Heart left ventricle (tissue), 16 donors: ENCODE measurements at regions not wholly inside any gene's neighbourhood (a gene's known extent, or its start where the extent isn't known, plus 50 kb on each side); places are given as distances from the start of the nearest gene placed in this dataset.

Source experiments
- ATAC-seq, 4 donors: fragments of 200-7000 bp; cut with Tn5 transposase; one replicate each; pipeline ENCODE4 v1.9.1; 2020 to 2022; ENCODE audit warnings: moderate library complexity in 4 of 4, mild to moderate bottlenecking in 3 of 4, moderate number of reproducible peaks in 1 of 4
- DNase-seq, 5 donors: peaks; one replicate each; pipeline ENCODE4 v3.0.0-alpha.2; 2020
- H3K27ac ChIP-seq, 12 donors: fragments of 200-600 bp; sonication (generic) in 4 of 12; one replicate each; pipeline versions ENCODE4 v1.5.0 to v1.8.0; 2016 to 2022; ENCODE audit warnings: mild to moderate bottlenecking in 2 of 12
- H3K27me3 ChIP-seq, 9 donors: fragments of 200-600 bp; sonication (generic) in 2 of 9; one replicate each; pipeline versions ENCODE4 v1.5.1 to v1.8.0; 2016 to 2022; ENCODE audit warnings: mild to moderate bottlenecking in 3 of 9
- H3K36me3 ChIP-seq, 9 donors: fragments of 200-600 bp; sonication (generic) in 2 of 9; one replicate each; pipeline versions ENCODE4 v1.5.0 to v1.8.0; 2018 to 2022; ENCODE audit warnings: mild to moderate bottlenecking in 2 of 9
- H3K4me1 ChIP-seq, 12 donors: fragments of 200-600 bp; sonication (generic) in 4 of 12; one replicate each; pipeline versions ENCODE4 v1.5.0 to v1.8.0; 2016 to 2022; ENCODE audit warnings: mild to moderate bottlenecking in 3 of 12
- H3K4me3 ChIP-seq, 12 donors: fragments of 200-600 bp; sonication (generic) in 4 of 12; one replicate each; pipeline versions ENCODE4 v1.5.0 to v1.8.0; 2017 to 2022; ENCODE audit warnings: mild to moderate bottlenecking in 9 of 12, moderate library complexity in 4 of 12
- H3K9me3 ChIP-seq, 12 donors: fragments of 200-600 bp; sonication (generic) in 4 of 12; one replicate each; pipeline versions ENCODE4 v1.5.0 to v1.8.0; 2016 to 2022; ENCODE audit warnings: mild to moderate bottlenecking in 1 of 12
- POLR2A ChIP-seq, 2 donors: fragments of 450-650 bp; IDR thresholded peaks; one replicate each; pipeline ENCODE4 v1.6.1; 2017; ENCODE audit warnings: antibody characterized with exemption in 2 of 2, mild to moderate bottlenecking in 2 of 2, moderate library complexity in 2 of 2
- WGBS, 4 donors: extraction: QIAGEN DNeasy Blood & Tissue Kit in 2 of 4; methylation state at CpG; one replicate each; pipeline versions ENCODE4 v1.1.5 to v1.1.7; 2013 to 2018; 5-methylcytosine and 5-hydroxymethylcytosine counted together
- intact Hi-C, 10 donors: fragments of 100-400 bp; cut with DNase I; formaldehyde crosslinking; loops; one replicate each; pipeline versions ENCODE4 v1.11.1 to v1.14.2; 2022
- TF ChIP-seq, protein P1 (sequence below), 12 donors: fragments of 200-600 bp; sonication (generic) in 4 of 12; IDR thresholded peaks; one replicate each; pipeline versions ENCODE4 v1.5.0 to v1.8.0; 2018 to 2022; ENCODE audit warnings: antibody characterized with exemption in 12 of 12, mild to moderate bottlenecking in 5 of 12
- donor health status: ischemic (EF 13 %, LVEDD 7.1; RV severe dilation, severe dysfunction).
- donor health status: healthy with polysubstance abuse.
- donor health status: DM: no; HTN: yes; CAD: no.
- donor health status: DM: no; HTN: no; CAD: no.
- donor health status: ischemic (EF 25% LVEDD 6.9; RV normal size, moderate dysfunction).
- donor health status: ischemic (EF 25% LVEDD 5.7; RV mildly dilated, moderate dysfunction).
- donor health status: healthy.
- donor health status: DM: yes; HTN: yes; CAD: no.
- donor health status: ischemic (EF 35%, LVEDD 5.7; RV mildly dilated, moderate dysfunction).
- donor health status: nonischemic (EF 11% LVEDD 7.7; RV severe dilation, severe dysfunction).
- donor health status: DM: yes; HTN: yes; CAD: no.
- donor health status: PGD.
- donor health status: ischemic (EF 29% LVEDD 5.4; RV normal size, mild dysfunction).
- donor health status: nonischemic (EF 23%, LVEDD 6.1; RV moderate dilation, normal function).

DNA sequence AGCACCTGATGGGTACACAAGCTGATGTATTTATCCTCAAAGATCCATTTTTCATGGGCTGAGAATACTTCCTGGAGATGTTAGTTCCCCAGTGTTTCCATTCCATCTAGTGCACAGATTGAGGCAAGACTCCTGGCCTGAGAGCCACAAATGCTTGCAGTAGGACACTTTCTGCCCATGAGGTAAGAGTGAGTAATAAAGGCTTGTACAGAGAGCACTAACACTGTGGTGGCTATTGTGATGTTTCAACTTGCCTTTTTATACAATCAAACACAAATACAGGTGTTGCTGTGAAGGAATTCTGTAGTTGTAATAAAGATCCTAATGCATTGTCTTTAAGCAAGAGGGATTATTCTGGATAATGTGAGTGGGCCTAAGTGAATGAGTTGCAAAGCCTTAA is 186.1 kb upstream of the ADAMTS5 start:
- DNase-seq: no peak
- H3K36me3 ChIP-seq: no peaks in the 10 kb centered on the region
- H3K4me3 ChIP-seq: no peak overlapping the region
- intact Hi-C loops: no loop called here
- H3K9me3 ChIP-seq: peaks cover 0 to 3% (median 0%) of the 10 kb centered on the region in 12 donors
- TF ChIP-seq, protein P1, sequence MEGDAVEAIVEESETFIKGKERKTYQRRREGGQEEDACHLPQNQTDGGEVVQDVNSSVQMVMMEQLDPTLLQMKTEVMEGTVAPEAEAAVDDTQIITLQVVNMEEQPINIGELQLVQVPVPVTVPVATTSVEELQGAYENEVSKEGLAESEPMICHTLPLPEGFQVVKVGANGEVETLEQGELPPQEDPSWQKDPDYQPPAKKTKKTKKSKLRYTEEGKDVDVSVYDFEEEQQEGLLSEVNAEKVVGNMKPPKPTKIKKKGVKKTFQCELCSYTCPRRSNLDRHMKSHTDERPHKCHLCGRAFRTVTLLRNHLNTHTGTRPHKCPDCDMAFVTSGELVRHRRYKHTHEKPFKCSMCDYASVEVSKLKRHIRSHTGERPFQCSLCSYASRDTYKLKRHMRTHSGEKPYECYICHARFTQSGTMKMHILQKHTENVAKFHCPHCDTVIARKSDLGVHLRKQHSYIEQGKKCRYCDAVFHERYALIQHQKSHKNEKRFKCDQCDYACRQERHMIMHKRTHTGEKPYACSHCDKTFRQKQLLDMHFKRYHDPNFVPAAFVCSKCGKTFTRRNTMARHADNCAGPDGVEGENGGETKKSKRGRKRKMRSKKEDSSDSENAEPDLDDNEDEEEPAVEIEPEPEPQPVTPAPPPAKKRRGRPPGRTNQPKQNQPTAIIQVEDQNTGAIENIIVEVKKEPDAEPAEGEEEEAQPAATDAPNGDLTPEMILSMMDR (IDR thresholded peaks at IDR 0.05): no peak
- TF ChIP-seq POLR2A (IDR thresholded peaks at IDR 0.05): no peak
- peaks cover 0 to 8% (median 0%) of the 10 kb centered on the region in 12 donors for H3K4me1 ChIP-seq
- no peaks in the 10 kb centered on the region for H3K27me3 ChIP-seq
- no peak for ATAC-seq
- H3K27ac ChIP-seq: no peak overlapping the region

DNA sequence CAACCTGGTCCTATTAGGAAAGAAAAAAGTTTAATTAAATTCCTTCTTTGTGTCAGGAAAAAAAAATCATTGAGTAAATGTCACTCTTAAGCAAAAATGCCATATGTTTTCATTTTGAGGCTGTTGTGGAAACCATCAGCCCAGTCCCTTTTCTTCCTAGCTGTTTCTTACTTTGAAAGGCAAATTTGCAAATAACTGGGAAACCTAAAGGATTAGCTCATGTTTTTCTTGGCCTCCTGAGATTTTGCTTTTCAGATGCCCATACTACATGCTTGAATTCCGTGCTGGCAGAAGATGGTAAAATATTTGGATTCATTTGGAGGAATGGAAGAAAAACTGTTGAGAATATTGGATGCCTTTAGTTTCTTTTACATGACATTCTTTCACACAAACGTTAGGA is 182.1 kb upstream of the ADAMTS5 start:
- no peaks in the 10 kb centered on the region for H3K27me3 ChIP-seq
- DNase-seq (no peak), ATAC-seq (no peak)
- H3K4me3 ChIP-seq: no peak overlapping the region
- H3K4me1 ChIP-seq: peaks cover 0 to 4% (median 0%) of the 10 kb centered on the region in 12 donors
- intact Hi-C loops: no loop called here
- no peaks in the 10 kb centered on the region for H3K36me3 ChIP-seq
- 59 to 65% (median 62%) methylated on average over 2 of the region's 2 CpGs for WGBS, 4 donors
- H3K27ac ChIP-seq: no peak overlapping the region
- TF ChIP-seq, protein P1 (IDR thresholded peaks at IDR 0.05): no peak
- TF ChIP-seq POLR2A (IDR thresholded peaks at IDR 0.05): no peak
- H3K9me3 ChIP-seq: no peaks in the 10 kb centered on the region

DNA sequence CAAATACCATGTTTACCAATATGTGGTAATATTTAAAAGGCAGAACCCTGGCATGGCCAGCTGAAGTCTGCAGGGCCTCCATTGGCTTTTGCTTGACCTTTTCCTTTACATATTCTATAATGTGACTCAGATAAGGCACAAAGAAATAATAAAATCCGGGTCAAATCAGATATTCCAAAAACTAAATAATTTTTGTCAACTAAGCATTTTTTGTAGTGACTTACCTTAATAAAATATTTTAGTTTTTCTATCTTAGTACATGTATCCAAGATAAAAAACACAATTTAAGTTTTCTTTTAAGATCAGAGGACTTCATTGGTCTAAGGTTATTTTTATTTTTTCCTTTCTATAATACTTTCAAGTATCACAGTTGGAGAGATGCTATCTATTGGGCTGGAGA is 179.4 kb upstream of the ADAMTS5 start:
- Histone ChIP-seq H3K36me3 (no peaks in the 10 kb centered on the region), H3K27me3 (no peaks in the 10 kb centered on the region), H3K27ac (no peak overlapping the region), H3K4me1 (peaks cover 0 to 4% (median 0%) of the 10 kb centered on the region in 12 donors), H3K4me3 (no peak overlapping the region), H3K9me3 (peaks cover 0 to 4% (median 0%) of the 10 kb centered on the region in 12 donors)
- no peak for DNase-seq
- no peak for ATAC-seq
- intact Hi-C loops: no loop called here
- TF ChIP-seq POLR2A (IDR thresholded peaks at IDR 0.05): no peak
- TF ChIP-seq, protein P1 (IDR thresholded peaks at IDR 0.05): no peak
- WGBS, 4 donors: 76 to 87% (median 86%) methylated on average over 1 of the region's 1 CpG

DNA sequence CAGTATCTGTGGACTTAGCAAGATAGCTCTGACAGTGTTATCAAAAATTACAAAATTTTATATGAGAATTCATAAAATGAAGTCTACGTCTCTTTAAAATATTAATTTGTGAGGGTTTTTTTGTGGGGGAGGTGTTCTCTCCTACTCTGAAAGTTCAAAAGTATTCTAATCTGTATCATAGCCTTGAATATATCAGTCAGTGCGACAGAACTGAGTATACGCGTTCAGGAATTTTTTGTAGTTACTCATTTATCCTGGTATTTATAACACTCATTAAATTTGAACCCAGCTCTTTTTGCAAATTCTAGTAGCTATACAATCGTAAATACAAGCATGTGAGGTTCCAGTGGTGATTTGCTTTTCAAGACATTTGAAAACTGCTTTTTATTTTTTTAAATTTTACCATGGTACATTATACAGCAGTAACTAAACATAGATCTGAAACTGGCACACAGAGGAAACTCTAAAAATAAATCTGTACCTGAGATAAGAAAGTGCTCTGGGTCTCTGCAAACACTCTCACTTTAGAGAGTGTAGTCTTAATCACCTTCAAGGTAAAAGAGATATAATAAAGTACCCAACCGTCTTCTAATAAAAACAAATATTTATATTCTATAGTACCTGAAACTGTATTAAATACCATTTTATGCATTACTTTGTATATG is 178.4 kb upstream of the ADAMTS5 start:
- DNase-seq: no peak
- no peaks in the 10 kb centered on the region for H3K27me3 ChIP-seq
- 53 to 67% (median 59%) methylated on average over 6 of the region's 6 CpGs for WGBS, 4 donors
- intact Hi-C loops: no loop called here
- no peaks in the 10 kb centered on the region for H3K36me3 ChIP-seq
- TF ChIP-seq POLR2A (IDR thresholded peaks at IDR 0.05): no peak
- TF ChIP-seq, protein P1 (IDR thresholded peaks at IDR 0.05): no peak
- H3K27ac ChIP-seq: no peak overlapping the region
- no peak overlapping the region for H3K4me3 ChIP-seq
- H3K4me1 ChIP-seq: peaks cover 0 to 4% (median 0%) of the 10 kb centered on the region in 12 donors
- ATAC-seq: peak in 3 of 4 donors; percentile 59 to 77 (median 75)
- H3K9me3 ChIP-seq: peaks cover 0 to 4% (median 0%) of the 10 kb centered on the region in 12 donors
